ENCODE measurements at regions not wholly inside any gene's neighbourhood (a gene's known extent, or its start where the extent isn't known, plus 50 kb on each side); places are given as distances from the start of the nearest gene placed in this dataset.

DNA sequence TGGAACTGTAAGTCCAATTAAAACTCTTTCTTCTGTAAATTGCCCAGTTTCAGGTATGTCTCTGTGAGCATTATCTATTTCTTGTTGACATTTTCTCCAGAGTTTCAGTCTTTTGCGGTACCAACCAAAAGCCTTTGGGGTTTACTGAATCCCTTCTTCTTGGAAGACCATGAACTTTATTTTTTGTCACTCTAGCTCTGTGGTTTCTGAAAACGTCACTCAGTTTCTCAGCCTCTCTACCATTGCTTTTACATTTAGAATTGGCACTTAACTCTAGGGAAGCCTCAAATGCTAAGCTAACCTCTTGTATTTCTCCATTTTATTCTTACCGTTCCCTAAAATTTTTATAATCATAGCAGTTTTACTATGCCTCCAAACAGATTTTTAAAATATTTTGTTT lies 237.6 kb downstream of the CSNK2A3 start:
- Histone ChIP-seq H3K36me3 (ENCODE audit: control insufficient read depth in 1 of 2, insufficient read depth in 2 of 2, low read length in 2 of 2) (no peaks in the 10 kb centered on the region), H3K9me2 (ENCODE audit: insufficient read depth) (no peaks in the 10 kb centered on the region), H3K27ac (ENCODE audit: low read depth, low read length) (no peak overlapping the region), H3K4me2 (ENCODE audit: low read length) (no peak overlapping the region), H3K27me3 (ENCODE audit: insufficient read depth, low read length) (no peaks in the 10 kb centered on the region), H4K20me1 (ENCODE audit: insufficient read depth) (no peaks in the 10 kb centered on the region), H3K9ac (ENCODE audit: low read length) (no peak overlapping the region), H3K4me1 (ENCODE audit: control insufficient read depth in 1 of 2, insufficient read depth in 2 of 2, low read length in 2 of 2) (no peaks in the 10 kb centered on the region), H3K4me3 (replicated peaks in 1 of 2; ENCODE audit: low read depth in 1 of 2, low read length in 2 of 2) (no peak overlapping the region), H2AFZ (ENCODE audit: low read depth, low read length, poor library complexity, severe bottlenecking) (no peak overlapping the region), H3K79me2 (ENCODE audit: insufficient read depth, low read length) (no peaks in the 10 kb centered on the region), H3K9me3 (ENCODE audit: control insufficient read depth in 1 of 2, insufficient read depth in 1 of 2, low read depth in 1 of 2, low read length in 2 of 2) (0 out of 4 replicates have a peak, but pooled peaks cover 0 to 9% of the 10 kb centered on the region in 2 experiments)
- TF ChIP-seq POLR2AphosphoS5 (IDR thresholded peaks at IDR 0.05; ENCODE audit: low read depth, low read length) (no peak), RAD21 (IDR thresholded peaks at IDR 0.05; ENCODE audit: low read depth) (no peak), EZH2 (IDR thresholded peaks at IDR 0.05) (no peak), JUND (IDR thresholded peaks at IDR 0.05) (no peak), CBX3 (IDR thresholded peaks at IDR 0.05; ENCODE audit: low read depth) (no peak), ZNF274 (IDR thresholded peaks at IDR 0.05; ENCODE audit: low read depth, low read length) (no peak), POLR2A (IDR thresholded peaks at IDR 0.05; ENCODE audit: borderline replicate concordance, extremely low read depth, insufficient read depth, insufficient read length) (no peak), CEBPB (IDR thresholded peaks at IDR 0.05; ENCODE audit: low read depth) (no peak), YY1 (IDR thresholded peaks at IDR 0.05; ENCODE audit: extremely low read depth, insufficient replicate concordance, low read depth, low read length) (no peak), TCF7L2 (IDR thresholded peaks at IDR 0.05; ENCODE audit: borderline replicate concordance, extremely low read depth, insufficient read depth, insufficient read length) (no peak)
- TF ChIP-seq, protein P1, sequence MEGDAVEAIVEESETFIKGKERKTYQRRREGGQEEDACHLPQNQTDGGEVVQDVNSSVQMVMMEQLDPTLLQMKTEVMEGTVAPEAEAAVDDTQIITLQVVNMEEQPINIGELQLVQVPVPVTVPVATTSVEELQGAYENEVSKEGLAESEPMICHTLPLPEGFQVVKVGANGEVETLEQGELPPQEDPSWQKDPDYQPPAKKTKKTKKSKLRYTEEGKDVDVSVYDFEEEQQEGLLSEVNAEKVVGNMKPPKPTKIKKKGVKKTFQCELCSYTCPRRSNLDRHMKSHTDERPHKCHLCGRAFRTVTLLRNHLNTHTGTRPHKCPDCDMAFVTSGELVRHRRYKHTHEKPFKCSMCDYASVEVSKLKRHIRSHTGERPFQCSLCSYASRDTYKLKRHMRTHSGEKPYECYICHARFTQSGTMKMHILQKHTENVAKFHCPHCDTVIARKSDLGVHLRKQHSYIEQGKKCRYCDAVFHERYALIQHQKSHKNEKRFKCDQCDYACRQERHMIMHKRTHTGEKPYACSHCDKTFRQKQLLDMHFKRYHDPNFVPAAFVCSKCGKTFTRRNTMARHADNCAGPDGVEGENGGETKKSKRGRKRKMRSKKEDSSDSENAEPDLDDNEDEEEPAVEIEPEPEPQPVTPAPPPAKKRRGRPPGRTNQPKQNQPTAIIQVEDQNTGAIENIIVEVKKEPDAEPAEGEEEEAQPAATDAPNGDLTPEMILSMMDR (IDR thresholded peaks at IDR 0.05 in 2 of 3, conservative IDR thresholded peaks at IDR 0.05 in 1 of 3; ENCODE audit: borderline replicate concordance in 1 of 3, insufficient read depth in 1 of 3, low read depth in 2 of 3, low read length in 2 of 3), result no peak
- TF ChIP-seq, protein P2, sequence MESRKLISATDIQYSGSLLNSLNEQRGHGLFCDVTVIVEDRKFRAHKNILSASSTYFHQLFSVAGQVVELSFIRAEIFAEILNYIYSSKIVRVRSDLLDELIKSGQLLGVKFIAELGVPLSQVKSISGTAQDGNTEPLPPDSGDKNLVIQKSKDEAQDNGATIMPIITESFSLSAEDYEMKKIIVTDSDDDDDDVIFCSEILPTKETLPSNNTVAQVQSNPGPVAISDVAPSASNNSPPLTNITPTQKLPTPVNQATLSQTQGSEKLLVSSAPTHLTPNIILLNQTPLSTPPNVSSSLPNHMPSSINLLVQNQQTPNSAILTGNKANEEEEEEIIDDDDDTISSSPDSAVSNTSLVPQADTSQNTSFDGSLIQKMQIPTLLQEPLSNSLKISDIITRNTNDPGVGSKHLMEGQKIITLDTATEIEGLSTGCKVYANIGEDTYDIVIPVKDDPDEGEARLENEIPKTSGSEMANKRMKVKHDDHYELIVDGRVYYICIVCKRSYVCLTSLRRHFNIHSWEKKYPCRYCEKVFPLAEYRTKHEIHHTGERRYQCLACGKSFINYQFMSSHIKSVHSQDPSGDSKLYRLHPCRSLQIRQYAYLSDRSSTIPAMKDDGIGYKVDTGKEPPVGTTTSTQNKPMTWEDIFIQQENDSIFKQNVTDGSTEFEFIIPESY (IDR thresholded peaks at IDR 0.05; ENCODE audit: extremely low read depth, insufficient replicate concordance, low read length), result no peak
- TF ChIP-seq, protein P3, sequence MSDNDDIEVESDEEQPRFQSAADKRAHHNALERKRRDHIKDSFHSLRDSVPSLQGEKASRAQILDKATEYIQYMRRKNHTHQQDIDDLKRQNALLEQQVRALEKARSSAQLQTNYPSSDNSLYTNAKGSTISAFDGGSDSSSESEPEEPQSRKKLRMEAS (IDR thresholded peaks at IDR 0.05), result no peak
- ATAC-seq (no peak), DNase-seq (ENCODE audit: low read depth, low spot score) (no peak)
- intact Hi-C loops (cut with micrococcal nuclease), result no loop called here
- CTCF ChIA-PET, result no interaction called here
- POLR2A ChIA-PET, result no interaction called here
- RAD21 ChIA-PET (ENCODE audit: low non-redundant PET in 1 of 2, low total read pairs in 2 of 2, uncharacterized antibody in 2 of 2, unreplicated experiment in 2 of 2), result no interaction called here
- no TSS peak for BruUV-seq (replicated peaks)

All from HCT116 (cell line).